ENCODE measurements at regions not wholly inside any gene's neighbourhood (a gene's known extent, or its start where the extent isn't known, plus 50 kb on each side); places are given as distances from the start of the nearest gene placed in this dataset.

DNA sequence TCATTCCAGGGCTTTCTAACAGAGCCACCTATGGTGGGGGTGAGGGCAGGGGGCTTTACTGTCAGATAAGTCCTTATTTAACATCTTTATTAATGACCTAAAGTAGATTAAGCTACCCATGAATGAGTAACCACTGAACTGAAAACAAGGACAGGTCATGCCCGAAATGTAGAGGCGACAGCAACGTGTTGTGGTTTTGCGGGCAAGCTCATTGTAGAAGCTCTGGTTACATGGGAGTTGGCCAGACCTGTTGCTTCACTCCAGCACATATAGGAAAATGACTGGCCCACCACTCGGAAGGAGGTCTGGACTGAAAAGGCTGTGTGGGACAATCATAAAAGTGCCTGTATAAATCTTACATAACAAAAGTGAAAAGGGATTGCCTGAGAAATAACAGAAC, 109.6 kb upstream of the NDP start:
- TF ChIP-seq CTCF (IDR thresholded peaks at IDR 0.05; ENCODE audit: low read depth, low read length), result no peak
- no peak for DNase-seq (ENCODE audit: low read depth, low spot score)
- no peak overlapping the region for H3K4me3 ChIP-seq (ENCODE audit: low read depth, low read length)
- in situ Hi-C loops (cut with HindIII; ENCODE audit: low sequenced_read_pairs), result no loop called here

DNA sequence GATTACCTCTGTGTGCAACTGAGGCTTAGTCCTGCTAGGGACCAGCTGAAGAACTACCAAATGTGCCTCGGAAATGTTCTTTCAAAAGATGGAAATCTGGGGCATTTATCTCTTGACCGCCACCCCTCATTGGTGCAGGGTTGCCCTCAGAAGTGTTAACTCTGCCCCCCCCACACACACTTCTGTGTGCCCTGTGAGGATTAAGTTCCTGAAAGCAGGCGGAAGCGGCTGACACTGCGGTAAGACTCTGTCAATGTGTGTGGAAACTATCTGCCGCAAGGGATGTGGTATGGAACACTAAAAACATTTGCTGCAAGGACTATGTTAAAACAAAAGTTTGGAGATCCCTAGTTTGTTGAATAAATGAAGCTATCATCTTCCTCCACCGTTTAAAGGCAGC, 106.9 kb upstream of the NDP start:
- DNase-seq (ENCODE audit: low read depth, low spot score), result no peak
- H3K4me3 ChIP-seq (ENCODE audit: low read depth, low read length), result no peak overlapping the region
- in situ Hi-C loops (cut with HindIII; ENCODE audit: low sequenced_read_pairs), result no loop called here
- no peak for TF ChIP-seq CTCF (IDR thresholded peaks at IDR 0.05; ENCODE audit: low read depth, low read length)

DNA sequence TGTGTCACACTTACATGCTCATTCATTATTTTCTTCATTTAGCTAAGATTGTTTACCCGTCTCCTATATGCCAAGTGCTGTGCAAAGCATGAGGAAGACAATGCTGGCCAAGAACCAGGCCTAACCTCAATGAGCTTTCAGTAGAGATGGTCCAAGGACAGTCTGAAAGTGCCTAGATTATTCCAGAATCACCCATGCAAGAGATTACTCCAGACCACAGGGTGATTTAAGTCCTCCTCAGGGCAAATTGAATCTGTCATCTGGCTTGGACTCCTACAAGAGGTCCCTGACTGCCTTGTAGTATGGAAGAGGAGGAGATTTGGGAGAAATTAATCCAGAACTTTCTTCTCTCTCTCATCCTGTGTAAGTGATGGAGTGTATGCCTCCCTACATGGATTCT, 99.4 kb upstream of the NDP start:
- no peak for TF ChIP-seq CTCF (IDR thresholded peaks at IDR 0.05; ENCODE audit: low read depth, low read length)
- H3K4me3 ChIP-seq (ENCODE audit: low read depth, low read length), result no peak overlapping the region
- in situ Hi-C loops (cut with HindIII; ENCODE audit: low sequenced_read_pairs), result no loop called here
- DNase-seq (ENCODE audit: low read depth, low spot score), result peak; percentile 1

GRCh38 chrX:44071847-44072551, 98.8 kb upstream of the NDP start:
- H3K4me3 ChIP-seq (ENCODE audit: low read depth, low read length), result no peak overlapping the region
- in situ Hi-C loops (cut with HindIII; ENCODE audit: low sequenced_read_pairs), result no loop called here
- peak; percentile 29 for DNase-seq (ENCODE audit: low read depth, low spot score)
- no peak for TF ChIP-seq CTCF (IDR thresholded peaks at IDR 0.05; ENCODE audit: low read depth, low read length)

DNA sequence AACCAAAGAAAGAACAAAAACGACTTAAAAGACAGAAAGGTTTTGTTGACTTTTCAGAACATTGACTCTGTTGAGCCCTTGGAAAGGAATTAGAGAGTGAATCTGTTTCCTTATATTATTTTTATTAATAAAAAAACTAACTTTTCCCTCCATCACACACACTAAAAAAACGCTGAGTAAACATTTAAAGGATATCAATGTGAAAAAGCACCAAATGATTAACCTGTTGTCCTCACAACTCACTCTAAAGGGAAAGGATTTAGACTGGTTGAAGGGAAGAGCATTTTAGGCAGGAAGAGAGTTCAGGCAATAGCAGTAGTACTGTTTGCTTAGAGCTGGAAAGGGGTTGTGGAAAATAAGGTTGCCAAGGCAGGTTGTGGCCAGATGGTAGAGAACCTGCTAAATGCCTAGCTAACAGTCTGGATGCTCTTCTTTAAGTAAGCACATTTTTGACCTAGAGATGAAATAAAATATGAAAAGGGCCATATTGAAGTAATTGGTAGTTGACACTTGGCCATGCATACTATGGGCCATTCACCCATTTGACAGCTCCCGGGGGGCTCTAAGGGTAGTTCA, 98.0 kb upstream of the NDP start:
- no peak for TF ChIP-seq CTCF (IDR thresholded peaks at IDR 0.05; ENCODE audit: low read depth, low read length)
- no peak for DNase-seq (ENCODE audit: low read depth, low spot score)
- H3K4me3 ChIP-seq (ENCODE audit: low read depth, low read length), result no peak overlapping the region
- in situ Hi-C loops (cut with HindIII; ENCODE audit: low sequenced_read_pairs), result no loop called here

GRCh38 chrX:44068043-44068442, 94.9 kb upstream of the NDP start:
- no peak overlapping the region for H3K4me3 ChIP-seq (ENCODE audit: low read depth, low read length)
- TF ChIP-seq CTCF (IDR thresholded peaks at IDR 0.05; ENCODE audit: low read depth, low read length), result no peak
- in situ Hi-C loops (cut with HindIII; ENCODE audit: low sequenced_read_pairs), result no loop called here
- no peak for DNase-seq (ENCODE audit: low read depth, low spot score)

Data from astrocyte of the spinal cord (primary cell).